Prostate gland (tissue), 2 donors: ENCODE measurements at regions not wholly inside any gene's neighbourhood (a gene's known extent, or its start where the extent isn't known, plus 50 kb on each side); places are given as distances from the start of the nearest gene placed in this dataset.

Source experiments
- POLR2A ChIP-seq: fragments of 450-650 bp; IDR thresholded peaks from one replicate; pipeline ENCODE4 v1.6.1; 2016; ENCODE audit warnings: antibody characterized with exemption, mild to moderate bottlenecking
- TF ChIP-seq, protein P1 (sequence below), 4 experiments: fragments of 200-600 bp in 2 of 4; fragments of 450-650 bp in 2 of 4; sonication (generic) in 2 of 4; IDR thresholded peaks; 1 replicate in 3 of 4; 2 replicates in 1 of 4; pipeline ENCODE4 v1.5.1; 2016 to 2019; ENCODE audit warnings: antibody characterized with exemption in 4 of 4, mild to moderate bottlenecking in 2 of 4, moderate library complexity in 2 of 4

DNA sequence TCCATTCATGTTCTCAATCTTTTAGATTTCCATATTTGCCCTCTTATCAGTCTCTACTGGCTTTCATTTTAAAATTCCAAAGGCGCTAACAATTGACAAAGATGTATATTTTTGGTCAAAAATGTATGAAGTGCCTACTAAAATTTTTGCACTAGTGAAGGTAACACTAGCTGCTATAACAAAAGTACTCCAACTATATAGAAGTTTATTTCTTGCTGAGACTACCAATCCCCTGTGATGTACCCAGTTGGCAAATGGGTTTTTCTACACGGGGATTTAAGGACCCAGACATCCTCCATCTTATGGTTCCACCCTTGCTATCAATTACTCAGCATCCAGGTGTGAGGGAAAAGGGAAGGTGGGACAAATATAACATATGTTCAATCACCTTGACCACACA is 75.3 kb upstream of the TSPAN8 start:
- TF ChIP-seq, protein P1, sequence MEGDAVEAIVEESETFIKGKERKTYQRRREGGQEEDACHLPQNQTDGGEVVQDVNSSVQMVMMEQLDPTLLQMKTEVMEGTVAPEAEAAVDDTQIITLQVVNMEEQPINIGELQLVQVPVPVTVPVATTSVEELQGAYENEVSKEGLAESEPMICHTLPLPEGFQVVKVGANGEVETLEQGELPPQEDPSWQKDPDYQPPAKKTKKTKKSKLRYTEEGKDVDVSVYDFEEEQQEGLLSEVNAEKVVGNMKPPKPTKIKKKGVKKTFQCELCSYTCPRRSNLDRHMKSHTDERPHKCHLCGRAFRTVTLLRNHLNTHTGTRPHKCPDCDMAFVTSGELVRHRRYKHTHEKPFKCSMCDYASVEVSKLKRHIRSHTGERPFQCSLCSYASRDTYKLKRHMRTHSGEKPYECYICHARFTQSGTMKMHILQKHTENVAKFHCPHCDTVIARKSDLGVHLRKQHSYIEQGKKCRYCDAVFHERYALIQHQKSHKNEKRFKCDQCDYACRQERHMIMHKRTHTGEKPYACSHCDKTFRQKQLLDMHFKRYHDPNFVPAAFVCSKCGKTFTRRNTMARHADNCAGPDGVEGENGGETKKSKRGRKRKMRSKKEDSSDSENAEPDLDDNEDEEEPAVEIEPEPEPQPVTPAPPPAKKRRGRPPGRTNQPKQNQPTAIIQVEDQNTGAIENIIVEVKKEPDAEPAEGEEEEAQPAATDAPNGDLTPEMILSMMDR (IDR thresholded peaks at IDR 0.05) = no peak
- no peak for TF ChIP-seq POLR2A
